GM21390 (cell line): ENCODE measurements at regions not wholly inside any gene's neighbourhood (a gene's known extent, or its start where the extent isn't known, plus 50 kb on each side); places are given as distances from the start of the nearest gene placed in this dataset.
A peak's percentile ranks its signal among the peaks of the same experiment; 100 is the strongest.

Experiments used
- ATAC-seq: cut with Tn5 transposase; IDR thresholded peaks from one replicate; pipeline ENCODE4 v1.9.1; 2021; ENCODE audit not compliant: unreplicated experiment

DNA sequence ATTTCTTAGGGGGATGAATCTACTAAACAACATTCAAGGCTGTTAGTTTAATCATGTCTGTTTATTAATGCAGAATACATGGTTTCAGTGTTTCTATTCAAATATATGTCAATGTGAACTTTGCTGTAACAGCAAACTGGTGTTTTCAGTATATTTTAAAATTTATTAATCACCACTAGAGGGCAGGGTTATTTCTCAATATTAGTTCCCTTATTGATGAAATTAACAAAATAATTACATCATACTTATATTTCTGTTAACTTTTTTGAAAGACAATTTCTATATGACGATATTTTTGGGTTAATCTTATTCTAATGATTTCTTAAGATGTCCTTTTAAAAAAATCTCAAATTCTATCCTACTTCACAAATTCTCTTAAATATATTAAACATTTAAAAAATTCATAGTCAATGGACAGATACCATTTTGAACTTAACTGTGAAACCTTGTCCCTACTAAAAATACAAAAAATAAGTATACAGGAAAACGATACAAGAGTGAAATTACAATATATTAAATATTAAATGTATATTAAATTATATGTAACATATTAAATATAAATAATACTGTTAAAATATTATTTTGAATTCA, 1034.1 kb upstream of the PRMT6 start:
- ATAC-seq: no peak

DNA sequence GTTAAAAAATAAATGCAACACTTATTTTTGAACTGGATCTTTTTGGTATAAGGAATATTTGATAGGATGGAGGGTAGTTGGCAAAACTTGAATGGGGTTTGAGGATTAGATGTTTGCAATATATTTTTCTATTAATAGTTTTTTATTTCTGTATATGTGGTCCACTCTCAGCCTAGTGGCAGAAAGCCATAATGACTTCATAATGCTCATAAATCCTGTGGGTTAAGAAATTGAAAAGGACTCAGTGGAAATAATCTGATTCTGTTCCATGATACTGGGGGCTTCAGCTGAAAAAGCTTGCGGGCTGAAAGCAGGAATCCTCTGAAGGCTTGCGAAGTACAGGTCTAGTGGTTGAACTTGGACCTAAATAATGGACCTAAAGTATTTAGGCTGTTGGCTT, 1028.6 kb upstream of the PRMT6 start:
- no peak for ATAC-seq

DNA sequence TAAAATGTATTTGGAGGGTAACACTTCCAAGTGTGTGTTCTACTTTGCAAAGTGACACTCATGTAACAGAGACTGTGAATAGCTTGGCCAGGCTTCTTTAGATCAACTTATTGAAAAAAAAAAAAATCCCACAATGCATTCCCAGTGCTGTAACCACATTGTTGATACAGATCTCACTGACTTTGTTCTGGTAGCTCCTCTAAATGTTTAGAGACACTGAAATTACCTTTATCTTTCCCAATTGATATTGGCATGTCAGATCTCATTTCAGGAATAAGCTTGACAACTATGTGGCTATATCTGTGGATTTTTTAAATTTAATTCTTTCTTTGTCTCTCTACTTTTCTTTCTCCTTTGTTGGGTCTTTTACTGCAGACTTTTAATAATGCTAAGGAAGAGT, 1018.9 kb upstream of the PRMT6 start:
- ATAC-seq: no peak

DNA sequence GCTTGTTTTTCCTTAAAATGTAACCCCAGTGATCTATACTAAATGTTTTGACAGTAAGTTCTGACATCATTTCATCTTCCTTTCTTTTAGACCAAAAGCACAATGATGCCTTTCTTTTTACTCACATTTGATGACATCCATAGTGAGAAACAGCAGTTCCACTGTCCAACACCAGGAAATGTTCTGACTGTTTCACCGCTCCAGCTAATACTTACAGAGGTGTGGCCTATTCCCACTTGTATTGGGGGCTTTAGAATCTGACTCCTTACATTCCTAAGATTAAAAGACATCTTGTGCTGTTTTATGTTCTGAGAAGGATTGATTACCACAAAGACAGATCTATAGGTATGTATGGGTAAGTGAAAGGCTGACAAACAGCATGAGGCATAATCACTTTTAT, 1018.2 kb upstream of the PRMT6 start:
- no peak for ATAC-seq

DNA sequence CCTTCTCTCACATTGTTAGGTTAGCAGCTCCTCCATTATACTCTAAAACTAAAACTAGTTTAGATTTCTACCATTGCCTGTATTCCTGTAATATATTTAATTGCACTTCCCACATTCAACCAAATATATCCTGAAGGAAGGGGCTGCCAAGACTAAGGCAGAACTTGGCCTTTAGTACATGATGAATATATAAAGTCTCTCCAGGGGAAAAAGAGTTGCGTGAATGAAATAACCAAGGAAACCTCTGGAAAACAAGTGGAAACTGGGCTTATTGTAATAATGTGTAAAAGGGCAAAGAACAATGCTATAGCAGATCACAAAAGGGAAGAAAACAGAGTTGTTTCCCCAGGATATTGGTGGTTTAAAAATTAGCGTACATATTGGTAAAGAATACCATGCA, 1012.5 kb upstream of the PRMT6 start:
- ATAC-seq: no peak

DNA sequence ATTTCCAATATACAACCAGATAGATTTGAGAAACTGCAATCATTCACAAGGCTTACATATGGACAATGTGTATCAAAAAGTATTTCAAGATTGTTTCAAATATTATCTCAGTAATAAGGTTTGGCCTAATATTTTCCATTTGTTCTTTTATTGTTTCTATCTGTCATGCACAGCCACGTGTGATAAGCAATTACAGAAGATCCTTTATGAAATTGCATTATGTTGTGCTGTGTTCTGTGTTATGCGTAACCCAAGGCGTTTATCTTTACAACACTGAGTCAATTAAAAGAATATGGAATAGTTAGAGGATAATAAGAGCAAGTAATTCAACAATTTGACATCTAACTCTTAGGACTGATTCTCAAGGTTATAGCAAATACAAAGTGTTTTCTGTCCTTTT, 1009.3 kb upstream of the PRMT6 start:
- ATAC-seq: no peak

DNA sequence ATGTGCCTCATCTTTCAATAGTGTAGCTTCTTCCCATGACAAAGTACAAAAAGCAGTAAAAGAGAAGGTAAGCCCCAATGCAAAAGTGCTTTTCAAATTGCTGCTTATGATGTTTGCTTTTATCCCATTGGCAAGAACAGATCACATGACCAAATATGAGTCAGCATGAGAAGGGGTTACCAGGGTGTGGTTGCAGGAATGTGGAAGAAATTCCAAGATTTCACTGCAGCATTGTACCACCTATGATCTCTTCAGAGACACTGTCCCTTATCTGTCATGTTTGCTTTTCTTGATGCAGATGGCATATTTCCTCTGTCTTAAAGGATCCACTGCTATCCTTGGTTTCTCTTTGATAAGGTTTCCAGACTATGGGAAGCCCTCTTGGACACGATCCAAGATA, 1006.9 kb upstream of the PRMT6 start:
- ATAC-seq: no peak

DNA sequence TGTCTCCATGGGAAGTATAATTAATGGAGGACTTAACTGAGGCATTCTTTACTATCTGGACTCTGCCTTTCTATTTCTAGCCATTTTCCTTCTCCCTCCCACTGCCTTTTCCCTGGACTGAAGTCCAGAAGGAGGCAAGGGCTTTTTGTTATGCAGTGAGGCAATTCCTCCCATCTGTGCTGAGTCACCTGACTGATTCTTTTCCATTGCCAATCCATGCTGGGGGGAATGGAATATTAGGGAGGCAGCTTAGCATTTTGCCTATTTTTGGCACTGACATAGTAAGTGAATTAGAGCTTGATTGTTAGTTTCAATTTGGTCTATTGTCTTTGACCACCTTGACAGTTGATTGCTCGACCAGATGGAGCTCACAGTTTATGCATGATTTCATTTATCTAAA, 1000.6 kb upstream of the PRMT6 start:
- no peak for ATAC-seq

DNA sequence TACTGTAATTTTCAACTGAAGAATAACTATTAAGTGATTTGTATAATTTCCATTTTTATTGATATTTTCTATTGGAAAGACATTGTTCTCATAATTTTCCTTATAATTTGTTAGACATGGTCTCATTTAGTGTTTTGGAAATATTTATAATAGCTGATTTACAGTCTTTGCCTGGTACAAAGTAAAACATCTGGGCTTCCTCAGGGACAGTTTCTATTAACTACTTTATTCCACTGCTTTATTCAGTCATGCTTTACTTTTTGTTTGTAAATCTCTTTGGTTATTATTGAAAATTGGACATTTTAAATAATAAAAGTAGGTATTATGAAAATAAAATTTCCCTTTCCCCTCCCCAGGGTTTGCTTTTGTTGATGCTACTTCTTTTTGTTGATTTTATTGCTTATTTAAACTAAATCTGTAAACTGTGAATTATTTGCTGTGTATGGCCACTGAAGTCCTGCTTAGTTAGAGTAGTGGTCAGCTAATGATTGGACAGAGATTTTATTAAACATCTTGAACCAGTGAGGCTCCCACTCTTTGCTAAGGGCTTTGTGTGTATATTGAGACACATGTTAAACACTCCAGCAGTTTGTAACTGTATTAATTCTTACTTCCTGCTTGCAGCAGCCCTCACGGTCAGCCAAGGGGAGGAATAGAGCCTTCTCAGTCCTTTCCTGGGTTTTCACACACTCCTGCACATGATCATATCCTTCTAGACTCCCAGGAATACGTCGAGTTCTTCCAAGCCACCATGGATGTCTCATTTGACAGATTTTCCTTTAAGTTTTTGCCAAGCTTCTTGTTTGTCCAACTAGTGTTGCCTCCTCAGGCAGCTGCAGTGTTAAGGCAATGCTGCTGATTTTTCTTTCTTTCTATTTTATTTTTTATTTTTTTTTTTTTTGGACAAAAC, 994.6 kb upstream of the PRMT6 start:
- ATAC-seq: no peak

DNA sequence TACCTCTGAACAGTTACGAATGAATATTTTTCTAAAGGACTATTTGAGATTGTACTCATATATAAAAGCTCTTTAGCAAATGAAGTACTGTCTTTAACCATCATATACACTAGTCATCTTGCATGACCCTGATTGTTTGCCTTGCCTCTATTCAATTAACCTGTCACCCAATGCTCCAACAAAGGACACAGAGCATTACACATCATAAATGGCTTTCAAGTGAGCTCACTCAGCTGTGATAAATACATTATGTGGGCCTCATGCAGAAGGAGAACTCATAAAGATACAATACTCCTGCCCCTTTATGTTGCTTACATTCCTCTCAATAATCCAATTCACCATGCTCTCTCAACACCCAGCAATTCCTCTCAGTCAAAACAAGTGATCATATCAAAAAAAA, 993.0 kb upstream of the PRMT6 start:
- ATAC-seq: no peak

DNA sequence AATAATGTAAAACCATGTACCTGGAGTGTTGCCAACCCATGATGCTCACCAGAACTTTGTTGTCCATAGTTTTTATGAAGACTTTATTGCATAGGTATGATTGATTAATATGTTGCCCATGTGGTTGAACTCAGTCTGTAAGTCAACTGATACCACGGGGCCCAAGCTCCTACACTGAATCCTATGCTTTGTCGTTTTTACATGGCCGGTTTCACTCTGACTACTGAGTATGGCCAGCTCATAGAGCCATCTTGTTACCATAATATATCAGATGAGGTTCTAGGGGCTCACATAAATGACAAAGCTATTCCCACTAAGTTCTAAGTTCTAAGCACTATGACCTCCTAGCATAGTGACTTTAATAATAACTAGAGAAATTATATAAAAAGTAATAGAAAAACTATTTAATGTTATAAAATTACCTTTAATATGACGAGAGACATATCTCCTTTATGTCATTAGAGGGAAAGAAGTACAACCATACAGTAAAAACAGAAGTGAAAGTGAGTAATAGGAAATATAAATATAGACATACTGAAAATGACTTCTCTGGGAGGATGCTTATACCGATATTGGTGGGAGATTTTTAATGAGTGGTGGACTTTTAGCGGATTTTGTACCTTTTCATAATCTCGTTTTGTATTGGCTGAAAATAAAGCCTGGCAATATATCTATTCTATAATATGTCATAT, 983.4 kb upstream of the PRMT6 start:
- peak; percentile 77 for ATAC-seq

DNA sequence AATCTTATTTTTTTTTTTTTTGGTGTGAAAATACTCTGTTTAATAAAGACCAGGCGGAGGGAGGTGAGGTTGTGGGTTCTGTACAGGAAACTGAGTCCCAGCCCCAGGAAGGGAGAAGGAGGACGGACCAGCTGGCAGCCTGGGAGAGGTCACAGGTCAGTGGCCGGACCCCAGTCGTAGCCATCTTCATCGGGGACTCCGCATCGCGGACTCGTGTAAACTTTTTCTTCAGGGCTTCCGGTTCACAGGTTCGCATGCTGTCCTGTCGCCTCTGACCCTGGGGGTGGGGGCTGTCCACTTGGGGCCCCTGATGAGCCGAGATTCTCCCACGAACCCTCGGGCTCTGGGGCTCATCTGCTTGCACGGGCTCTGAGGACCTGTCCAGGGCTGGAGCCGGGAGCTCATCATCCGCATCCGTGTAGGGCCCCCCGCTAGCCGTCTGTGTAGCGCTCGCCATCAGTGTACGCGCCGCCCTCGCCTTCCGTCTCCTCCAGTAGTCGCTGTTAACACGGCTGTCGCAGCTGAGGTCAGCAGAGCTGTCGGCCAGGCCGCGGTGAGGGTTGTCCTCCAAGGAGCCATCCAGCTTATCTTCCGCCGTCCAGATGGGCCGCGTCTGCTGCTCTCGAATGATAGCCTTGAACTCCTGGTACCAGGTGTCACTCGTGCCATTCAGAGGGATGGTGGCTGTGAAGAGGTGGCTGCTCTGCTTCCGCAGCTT, 975.7 kb upstream of the PRMT6 start:
- ATAC-seq: no peak

DNA sequence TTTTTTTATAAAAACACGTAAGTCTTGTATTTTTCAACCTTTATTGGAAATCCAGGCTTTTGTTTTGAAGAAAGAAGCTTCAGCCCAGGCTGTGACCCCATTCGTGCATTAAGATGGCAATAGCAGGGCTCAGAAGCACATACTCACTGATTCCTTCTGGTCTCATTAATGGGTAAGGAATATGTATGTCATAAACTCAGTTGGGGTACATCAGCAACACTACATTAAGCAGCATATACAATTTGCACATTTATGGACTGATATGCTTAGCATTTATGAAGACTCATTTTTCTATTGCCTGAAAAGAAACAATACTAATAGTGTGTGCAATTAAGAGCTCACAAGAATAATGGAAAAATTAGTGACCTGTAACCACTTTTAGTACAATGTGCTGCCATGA, 945.4 kb upstream of the PRMT6 start:
- ATAC-seq: no peak

DNA sequence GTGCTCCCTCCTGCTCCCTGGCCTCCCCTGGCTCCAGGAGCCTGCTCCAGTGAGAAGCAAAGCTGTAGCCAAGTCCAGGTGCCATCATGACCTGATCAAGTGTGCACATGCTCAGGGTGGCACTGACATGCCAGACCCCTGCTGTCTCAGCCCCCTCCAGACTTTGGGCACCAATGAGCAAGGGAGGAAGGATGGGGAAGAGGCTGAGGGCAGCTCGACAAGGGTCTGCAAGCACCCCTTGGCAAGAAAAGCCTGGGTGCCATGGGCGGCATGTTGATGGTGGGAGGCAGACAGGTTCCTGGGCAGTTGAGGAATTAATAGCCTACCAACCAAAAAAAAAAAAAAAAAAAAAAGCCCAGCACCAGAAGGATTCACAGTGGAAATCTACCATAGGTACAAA, 942.6 kb upstream of the PRMT6 start:
- ATAC-seq: no peak

DNA sequence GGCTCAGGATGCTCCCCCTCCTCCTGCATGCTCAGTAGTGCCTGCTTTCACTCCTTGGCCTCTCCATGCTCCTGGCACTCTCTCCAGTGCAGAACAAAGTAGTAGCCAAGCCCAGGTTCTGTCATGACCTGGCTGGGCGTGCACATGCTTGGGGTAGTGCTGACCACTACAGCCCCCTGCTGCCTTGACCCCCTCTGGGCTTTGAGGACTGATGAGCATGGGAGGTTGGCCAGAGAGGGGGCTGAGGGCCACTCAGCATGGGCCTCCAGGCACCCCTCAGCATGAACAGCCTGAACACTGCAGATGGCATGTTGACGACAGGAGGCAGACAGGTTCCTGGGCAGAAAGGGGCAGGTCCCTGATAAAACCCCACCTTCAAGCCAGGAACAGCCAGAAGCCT, 935.7 kb upstream of the PRMT6 start:
- ATAC-seq: no peak

DNA sequence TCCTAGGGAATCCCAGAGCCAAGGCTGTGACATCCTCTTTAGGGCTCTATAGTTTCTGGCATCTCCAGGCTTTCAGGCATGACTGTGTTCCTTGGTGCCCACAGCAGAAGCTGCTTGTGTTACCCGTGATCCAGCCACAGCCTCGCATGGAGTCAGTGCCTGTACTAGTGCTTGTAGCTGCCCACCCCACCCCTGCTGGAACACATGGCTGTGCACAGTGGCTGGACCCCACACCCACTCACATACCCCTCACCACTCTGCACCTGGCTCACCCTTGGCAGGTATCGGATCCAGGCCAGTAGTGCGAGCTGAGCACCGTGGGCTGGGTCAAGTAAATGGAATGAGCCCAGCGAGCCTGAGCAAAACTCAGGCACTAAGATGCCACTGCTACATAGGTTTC, 934.7 kb upstream of the PRMT6 start:
- no peak for ATAC-seq

DNA sequence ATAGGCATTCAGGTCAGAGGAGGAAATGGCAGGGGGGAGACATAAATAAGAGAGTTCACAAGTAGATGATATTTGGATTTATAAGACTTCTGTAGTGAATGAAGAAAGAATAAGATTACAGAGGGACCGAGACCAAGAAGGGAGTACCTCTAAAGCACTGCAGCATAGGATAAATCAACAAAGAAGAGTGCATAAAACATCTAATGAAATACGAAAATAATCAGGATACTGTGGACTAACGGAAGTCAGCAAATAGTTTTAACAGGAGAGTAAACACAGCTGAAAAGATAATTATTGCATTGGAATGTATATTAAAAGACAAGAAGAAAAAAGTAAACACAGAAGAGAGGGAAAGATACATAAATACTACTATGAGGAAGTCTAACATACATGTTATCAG, 921.9 kb upstream of the PRMT6 start:
- ATAC-seq: no peak

DNA sequence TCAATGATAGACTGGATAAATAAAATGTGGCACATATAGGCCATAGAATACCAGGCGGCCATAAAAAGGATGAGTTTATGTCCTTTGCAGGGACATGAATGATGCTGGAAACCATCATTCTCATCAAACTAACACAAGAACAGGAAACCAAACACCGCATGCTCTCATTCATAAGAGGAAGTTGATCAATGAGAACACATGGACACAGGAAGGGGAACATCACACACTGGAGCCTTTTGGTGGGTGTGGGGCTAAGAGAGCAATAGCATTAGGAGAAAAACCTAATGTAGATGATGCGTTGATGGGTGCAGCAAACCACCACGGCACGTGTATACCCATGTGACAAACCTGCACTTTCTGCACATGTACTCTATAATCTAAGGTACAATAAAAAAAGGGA, 883.4 kb upstream of the PRMT6 start:
- no peak for ATAC-seq

DNA sequence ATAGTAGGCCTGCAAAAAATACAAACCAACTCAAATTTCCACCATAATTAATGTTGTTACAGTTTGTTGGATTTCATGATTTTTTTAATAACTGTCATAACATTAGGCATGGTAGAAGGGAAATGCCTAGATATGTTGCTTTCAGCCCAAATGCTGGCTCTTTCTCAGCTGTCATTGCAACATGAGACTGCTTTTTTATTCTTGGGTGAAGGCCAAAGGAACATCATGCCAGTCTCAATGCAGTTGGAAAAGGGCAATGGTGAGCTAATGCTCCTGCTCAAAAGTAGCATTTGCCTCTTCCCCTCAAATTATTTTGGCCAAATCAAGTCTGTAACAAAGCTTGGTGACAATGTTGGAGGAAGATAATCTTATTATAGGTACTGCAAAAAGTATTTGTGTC, 877.7 kb upstream of the PRMT6 start:
- ATAC-seq: no peak

DNA sequence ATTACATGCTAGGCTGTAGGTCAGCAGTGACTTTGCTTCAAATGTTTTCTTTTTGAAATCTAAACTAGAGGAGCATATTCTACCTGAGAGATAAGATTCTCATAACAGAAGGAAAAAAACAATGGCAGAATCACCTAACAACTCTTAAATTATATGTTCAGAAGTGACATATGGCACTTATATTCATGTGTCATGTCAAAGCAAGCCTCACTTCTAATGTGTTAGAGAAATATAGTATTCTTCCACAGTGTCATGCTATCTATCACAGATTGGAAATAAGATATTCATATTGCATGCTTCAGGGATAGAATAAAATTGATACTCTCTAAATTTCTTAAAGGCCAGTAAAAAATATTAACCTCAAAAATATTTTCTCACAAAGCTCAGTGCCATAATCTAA, 874.6 kb upstream of the PRMT6 start:
- no peak for ATAC-seq

DNA sequence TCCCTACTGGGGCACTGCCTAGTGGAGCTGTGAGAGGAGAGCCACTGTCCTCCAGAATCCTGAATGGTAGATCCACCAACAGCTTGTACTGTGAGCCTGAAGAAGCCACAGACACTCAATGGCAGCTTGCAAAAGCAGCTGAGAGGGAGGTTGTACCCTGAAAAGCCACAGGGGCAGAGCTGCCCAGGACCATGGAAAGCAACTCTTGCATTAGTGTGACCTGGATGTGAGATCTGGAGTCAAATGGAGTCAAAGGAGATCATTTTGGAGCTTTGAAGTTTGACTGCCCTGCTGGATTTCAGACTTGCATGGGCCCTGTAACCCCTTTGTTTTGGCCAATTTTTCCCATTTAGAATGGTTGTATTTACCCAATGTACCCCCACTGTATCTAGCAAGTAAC, 871.4 kb upstream of the PRMT6 start:
- no peak for ATAC-seq

DNA sequence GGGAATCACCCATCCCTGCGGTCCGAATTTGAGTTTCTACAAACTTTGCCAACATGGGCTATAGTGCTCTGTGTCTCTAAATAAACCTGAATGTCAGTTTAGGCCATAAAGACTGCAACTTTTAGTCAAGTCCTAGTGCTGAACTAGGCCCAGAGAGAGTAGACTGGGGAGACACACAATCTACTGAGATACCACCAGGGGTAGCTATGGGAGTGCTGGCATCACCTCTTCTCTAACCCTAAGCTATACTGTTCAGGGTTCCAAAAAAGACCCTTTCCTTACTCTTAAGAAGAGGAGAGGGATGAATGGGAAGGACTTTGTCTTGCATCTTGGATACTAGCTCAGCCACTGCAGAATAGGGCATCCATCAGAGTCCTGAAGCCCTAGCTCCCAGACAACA, 866.7 kb upstream of the PRMT6 start:
- no peak for ATAC-seq
